Fibroblast of pulmonary artery (primary cell): ENCODE measurements at regions not wholly inside any gene's neighbourhood (a gene's known extent, or its start where the extent isn't known, plus 50 kb on each side); places are given as distances from the start of the nearest gene placed in this dataset.
"Not testable (repeated sequence)": the region's sequence is repeated elsewhere in the genome, so short reads cannot be mapped to it uniquely, and the experiment has no call there.

Experiments
- DNase-seq: peaks from one replicate; pipeline ENCODE4 v3.0.0-alpha.2; 2010; ENCODE audit warnings: low read depth
- H3K4me3 ChIP-seq: replicated peaks from 2 replicates; pipeline ENCODE4 v1.5.1; 2011; ENCODE audit warnings: low read depth, mild to moderate bottlenecking, control low read depth, low read length, moderate library complexity
- TF ChIP-seq, protein P1 (sequence below): IDR thresholded peaks from 2 replicates; pipeline ENCODE4 v1.5.1; 2011; ENCODE audit warnings: mild to moderate bottlenecking, control low read depth, low read length, inconsistent platforms; ENCODE audit errors: missing control alignments

DNA sequence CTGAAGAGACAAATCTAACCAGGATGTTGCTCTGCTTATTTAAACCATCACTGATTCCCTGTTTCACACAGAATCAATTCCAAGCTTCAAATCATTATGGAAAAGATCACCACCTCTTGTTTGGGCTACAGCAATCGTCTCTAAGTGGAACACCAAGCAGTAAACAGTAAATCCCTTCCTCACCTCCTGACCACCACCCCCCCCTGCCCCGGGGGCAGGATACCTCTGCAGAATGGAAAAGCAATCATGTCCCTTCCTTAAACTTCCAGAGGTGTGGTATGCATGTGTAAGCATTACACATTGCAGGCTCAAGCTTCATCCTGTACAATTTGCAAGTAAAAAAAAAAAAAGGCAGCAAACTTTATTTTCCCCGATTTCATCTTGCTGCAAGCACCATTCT, 373.8 kb downstream of the NPIPA8 start:
- H3K4me3 ChIP-seq, result no peak overlapping the region
- TF ChIP-seq, protein P1, sequence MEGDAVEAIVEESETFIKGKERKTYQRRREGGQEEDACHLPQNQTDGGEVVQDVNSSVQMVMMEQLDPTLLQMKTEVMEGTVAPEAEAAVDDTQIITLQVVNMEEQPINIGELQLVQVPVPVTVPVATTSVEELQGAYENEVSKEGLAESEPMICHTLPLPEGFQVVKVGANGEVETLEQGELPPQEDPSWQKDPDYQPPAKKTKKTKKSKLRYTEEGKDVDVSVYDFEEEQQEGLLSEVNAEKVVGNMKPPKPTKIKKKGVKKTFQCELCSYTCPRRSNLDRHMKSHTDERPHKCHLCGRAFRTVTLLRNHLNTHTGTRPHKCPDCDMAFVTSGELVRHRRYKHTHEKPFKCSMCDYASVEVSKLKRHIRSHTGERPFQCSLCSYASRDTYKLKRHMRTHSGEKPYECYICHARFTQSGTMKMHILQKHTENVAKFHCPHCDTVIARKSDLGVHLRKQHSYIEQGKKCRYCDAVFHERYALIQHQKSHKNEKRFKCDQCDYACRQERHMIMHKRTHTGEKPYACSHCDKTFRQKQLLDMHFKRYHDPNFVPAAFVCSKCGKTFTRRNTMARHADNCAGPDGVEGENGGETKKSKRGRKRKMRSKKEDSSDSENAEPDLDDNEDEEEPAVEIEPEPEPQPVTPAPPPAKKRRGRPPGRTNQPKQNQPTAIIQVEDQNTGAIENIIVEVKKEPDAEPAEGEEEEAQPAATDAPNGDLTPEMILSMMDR, result no peak
- DNase-seq, result no peak

DNA sequence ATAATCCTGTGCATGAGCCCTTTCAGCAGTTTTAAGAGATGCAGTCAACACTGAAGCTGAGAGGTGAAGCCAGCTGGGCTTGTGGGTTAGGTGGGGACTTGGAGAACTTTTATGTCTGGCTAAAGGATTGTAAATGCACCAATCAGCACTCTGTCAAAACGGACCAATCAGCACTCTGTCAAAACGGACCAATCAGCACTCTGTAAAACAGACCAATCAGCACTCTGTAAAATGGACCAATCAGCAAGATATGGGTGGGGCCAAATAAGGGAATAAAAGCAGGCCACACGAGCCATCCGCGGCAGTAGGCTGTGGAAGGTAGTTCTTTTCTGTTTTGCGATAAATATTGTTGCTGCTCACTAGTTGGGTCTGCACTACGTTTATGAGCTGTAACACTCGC, 374.7 kb downstream of the NPIPA8 start:
- not testable (repeated sequence) for DNase-seq, H3K4me3 ChIP-seq

DNA sequence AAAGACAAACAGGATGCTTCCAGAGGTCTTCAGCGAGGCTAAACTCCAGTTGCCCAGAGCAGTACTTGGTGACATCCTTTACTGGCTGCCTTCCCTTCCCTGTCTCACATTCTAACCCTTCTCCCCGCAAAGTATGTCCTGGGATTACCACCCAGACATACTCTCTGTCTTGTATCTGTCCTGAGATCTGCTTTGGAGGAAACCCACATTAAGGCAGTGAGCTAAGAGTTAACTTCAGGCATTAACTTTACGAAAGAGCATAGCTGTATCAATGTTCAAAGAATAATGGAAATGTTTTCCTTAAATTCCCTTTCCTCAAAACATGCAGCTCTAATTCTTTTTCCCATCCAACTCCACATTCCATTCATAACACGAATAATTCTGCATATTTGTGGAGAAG, 385.2 kb downstream of the NPIPA8 start:
- no peak for DNase-seq
- TF ChIP-seq, protein P1, result no peak
- H3K4me3 ChIP-seq, result no peak overlapping the region

DNA sequence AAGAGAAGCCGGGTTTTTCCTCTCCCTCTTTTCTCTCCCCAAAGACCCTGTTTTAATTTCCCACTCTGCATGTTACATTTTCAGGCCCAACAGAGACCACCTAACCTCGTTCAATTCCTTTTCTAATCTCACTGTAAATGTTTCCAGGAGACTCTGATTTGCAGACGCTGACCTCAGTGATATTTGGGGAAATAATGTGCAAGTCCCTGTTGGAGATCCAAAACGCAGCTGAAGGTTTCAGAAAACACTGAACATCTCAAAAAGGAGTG, 386.6 kb downstream of the NPIPA8 start:
- DNase-seq, result no peak
- TF ChIP-seq, protein P1, result no peak
- H3K4me3 ChIP-seq, result no peak overlapping the region

DNA sequence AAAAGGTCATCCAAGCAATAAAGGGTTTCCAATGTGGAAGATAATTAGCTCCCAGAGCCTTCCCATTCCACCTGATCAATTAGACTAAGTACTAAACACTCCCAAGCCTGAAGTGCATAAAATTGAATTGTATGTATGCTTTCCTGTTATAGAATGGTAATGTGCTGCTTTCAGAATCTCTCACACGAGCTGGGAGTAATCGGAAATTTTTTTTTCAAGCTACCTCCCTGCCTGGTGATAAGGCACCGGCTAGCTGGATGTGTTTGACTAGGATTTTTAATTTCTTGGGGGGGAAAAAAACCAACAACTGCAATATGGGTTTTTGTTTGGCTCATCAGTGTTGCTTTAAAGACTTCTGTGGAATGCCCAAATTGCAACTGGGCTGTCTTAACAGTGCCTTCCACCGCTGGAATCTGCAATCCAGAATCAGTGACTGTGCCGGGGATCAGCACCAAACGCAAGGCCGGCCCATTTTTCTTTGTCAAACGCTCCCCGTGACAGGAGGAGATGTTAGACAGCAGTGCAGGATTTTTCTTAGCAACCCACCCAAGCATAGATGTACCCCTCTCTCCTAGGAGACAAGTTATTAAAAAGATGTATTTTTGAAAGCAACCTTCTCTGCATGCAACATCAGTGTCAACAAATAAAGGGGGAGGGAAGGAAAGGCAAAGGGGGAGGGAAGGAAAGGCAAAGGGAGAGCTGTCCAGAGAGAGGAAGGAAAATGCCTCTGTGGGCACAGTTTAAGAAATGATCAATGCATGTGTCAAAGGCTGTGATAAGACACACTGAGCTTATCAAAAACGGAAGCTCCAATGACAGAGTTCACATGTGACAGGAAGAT, 387.2 kb downstream of the NPIPA8 start:
- TF ChIP-seq, protein P1, result no peak
- DNase-seq, result no peak
- no peak overlapping the region for H3K4me3 ChIP-seq

DNA sequence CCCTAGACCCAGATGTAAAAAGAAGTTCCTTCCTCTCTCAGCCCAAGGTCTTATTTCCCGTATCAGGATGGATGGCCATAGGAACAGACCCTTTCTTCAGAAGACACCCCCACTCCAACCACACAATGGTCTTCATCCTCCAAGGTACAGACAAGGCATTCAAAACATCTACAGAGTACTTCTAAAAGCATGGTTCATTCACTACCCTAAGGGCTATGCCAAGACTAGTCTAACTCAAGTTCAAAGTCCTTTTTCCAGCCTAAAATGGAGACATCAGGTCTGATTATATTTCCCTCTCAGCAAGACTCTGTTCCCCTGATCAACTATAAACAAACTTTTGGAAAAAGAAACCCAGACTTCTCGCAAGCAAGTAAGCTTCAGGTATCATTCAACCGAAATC, 388.9 kb downstream of the NPIPA8 start:
- TF ChIP-seq, protein P1, result no peak
- H3K4me3 ChIP-seq, result no peak overlapping the region
- DNase-seq, result no peak

DNA sequence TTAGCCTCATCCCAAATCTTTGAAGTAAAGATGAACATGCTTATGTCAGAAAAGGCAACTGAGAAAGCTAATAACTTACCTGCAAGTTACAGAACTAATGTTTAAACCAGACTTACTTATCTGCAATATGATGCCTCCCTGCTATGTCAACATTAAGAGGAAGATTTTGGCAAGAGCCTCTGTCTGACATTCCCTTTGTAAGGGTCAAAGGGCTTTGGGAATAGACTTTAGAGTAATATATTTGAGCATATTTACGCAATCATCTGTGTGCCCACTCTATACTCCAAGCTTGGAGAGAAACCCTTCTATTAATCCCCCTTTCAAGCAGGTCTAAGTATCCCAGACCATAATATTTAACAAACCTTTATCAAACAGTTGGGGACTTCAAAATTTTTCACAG, 389.4 kb downstream of the NPIPA8 start:
- TF ChIP-seq, protein P1, result no peak
- DNase-seq, result no peak
- no peak overlapping the region for H3K4me3 ChIP-seq
